GM12873 (cell line): ENCODE measurements at regions not wholly inside any gene's neighbourhood (a gene's known extent, or its start where the extent isn't known, plus 50 kb on each side); places are given as distances from the start of the nearest gene placed in this dataset.

Experiments used
- TF ChIP-seq, protein P1 (sequence below): IDR thresholded peaks from 2 replicates; pipeline ENCODE4 v1.5.1; 2012; ENCODE audit warnings: low read depth, mild to moderate bottlenecking, moderate library complexity, low read length, control low read depth; ENCODE audit not compliant: insufficient read depth; ENCODE audit errors: missing control alignments

DNA sequence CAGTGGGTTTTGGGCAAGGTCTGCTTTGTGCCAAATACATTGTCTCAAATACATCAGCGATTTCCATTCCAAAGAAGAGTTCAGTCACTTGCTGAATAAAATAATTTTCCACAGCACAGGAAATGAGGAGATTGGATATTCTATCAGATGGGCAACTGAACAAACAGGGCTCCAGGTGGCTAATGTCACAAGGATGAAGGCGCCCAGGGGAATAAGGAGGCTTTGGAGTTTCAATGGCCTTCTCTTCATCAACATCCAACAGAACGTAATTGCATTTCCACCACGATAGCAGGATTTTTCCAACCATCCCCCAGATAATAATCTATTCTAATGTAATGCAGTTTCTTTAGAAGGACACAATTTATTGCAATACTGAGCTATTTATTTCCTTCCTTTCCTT is 104.7 kb upstream of the KLHL13 start:
- TF ChIP-seq, protein P1, sequence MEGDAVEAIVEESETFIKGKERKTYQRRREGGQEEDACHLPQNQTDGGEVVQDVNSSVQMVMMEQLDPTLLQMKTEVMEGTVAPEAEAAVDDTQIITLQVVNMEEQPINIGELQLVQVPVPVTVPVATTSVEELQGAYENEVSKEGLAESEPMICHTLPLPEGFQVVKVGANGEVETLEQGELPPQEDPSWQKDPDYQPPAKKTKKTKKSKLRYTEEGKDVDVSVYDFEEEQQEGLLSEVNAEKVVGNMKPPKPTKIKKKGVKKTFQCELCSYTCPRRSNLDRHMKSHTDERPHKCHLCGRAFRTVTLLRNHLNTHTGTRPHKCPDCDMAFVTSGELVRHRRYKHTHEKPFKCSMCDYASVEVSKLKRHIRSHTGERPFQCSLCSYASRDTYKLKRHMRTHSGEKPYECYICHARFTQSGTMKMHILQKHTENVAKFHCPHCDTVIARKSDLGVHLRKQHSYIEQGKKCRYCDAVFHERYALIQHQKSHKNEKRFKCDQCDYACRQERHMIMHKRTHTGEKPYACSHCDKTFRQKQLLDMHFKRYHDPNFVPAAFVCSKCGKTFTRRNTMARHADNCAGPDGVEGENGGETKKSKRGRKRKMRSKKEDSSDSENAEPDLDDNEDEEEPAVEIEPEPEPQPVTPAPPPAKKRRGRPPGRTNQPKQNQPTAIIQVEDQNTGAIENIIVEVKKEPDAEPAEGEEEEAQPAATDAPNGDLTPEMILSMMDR = no peak

DNA sequence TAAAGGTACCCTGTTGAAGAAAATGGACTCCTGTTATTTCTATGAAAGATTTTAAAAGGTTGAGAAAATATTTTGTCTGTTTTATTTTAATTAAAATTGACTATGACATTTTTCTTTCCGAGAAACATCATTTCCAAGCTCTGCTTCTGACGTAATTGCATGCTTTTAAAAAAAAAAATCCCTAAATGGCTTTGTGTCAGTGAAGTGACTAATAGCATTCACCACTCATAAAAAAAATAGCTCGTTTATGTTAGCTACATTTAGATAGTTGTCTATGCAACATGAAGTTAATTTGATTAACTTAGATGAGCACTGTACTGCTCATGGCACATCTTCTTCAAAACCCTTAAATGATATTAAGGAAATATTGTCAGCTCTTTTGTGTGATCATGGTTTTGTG is 105.1 kb upstream of the KLHL13 start:
- TF ChIP-seq, protein P1 = no peak

DNA sequence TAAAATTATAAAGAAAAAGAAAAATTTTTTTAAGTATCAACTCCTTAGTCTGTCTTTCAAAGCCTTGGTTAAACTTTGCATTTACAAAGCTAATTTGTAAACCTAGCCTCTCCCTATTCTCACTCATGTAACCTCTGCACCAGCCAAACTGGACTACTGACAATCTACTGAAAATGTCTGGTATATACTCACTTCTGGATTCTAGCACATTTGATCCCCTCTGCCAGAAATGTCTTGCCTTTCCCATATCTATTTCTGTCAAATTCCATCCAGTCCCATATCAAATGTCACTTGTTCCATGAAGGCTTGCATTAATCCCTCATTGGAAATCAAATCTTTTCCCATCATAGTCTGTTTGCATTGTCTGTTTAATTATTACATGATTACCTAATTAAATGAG is 105.8 kb upstream of the KLHL13 start:
- TF ChIP-seq, protein P1 = no peak

DNA sequence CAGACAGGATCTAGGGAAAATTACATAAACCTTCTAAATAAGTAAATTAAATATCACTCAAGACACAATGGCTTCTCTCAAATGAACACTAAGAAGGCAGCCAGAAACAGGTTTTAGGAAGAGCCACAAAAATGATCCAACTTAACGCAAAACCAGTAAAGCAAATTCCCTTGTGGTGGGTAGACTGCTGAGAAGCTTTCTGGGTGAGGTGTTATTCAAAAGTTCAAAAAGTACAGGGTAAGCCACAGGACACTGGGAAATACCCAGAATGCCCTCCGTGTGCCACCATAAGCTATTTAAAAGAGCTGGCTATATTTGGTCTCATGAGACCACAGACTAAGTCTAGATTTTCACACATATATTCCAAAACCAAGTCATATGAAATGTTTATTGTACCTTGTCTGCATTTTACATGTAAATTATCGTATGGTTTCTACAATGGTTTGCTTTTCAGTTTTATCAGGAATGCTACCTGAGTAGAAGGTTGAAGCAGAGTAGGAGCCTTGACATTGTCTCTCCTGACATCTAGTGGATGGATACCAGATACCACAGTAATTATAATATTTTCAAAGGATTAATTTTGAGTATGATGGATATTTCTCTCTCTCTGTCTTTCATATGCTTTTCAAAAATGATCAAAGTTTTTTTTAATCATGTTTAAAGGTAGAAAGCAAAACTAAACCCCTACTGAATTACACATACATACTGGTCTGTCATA is 109.3 kb upstream of the KLHL13 start:
- TF ChIP-seq, protein P1 = peak; percentile 54

DNA sequence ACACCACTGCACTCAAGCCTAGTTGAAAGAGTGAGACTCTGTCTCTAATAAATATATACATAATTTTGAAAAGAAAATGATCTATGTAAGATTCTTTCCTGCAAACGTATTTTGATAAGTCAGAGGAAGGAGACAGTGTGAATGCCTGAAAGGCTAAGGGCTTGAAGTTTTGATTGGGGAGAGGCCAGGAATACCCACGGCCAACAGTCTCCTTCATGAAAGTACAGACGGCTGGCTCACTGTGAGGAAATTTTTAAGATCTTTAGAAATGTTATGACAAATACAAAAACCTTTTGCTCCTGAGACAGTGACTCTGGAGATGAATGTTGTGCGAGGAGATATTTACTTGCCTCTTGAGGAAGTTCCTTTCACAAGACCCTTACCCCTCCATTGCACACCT is 111.4 kb upstream of the KLHL13 start:
- TF ChIP-seq, protein P1 = no peak

DNA sequence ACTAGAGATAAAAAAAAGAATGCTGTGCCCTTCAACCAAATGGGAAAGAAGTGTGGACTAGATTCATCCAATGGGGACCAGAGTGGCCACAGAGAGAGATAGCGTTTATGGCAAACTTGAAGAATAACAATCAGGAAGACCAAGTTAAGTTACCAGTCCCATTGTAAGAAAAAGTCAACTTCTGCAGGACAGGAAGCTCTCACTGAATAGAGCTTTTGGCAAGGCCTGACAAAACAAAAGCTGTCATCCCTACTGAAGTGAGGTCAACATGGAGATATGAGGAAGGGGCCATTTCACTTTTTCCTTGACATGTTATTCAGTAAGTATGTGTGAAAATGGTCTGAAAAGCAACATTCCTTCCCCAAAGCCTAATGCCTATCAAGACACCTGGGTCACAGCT is 111.8 kb upstream of the KLHL13 start:
- TF ChIP-seq, protein P1 = no peak

DNA sequence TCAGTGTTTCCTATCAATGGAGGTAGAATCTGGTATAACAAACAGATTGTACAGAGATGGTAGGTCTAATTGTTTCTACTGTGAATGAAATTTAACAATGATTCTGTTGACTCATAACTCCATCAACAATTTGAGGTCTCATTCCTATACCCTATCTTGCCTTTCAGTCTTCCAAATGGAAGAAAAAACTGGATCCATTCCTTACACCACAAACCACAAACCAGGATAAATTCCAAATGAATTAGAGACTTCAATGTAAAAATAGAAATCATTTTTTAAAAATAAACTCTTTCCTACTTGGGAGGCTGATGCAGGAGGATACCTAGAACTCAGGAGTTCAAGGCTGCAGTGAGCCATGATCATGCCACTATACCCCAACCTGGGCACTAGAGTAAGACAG is 114.4 kb upstream of the WDR44 start:
- TF ChIP-seq, protein P1 = no peak
